HFF-Myc (cell line): ENCODE measurements at regions not wholly inside any gene's neighbourhood (a gene's known extent, or its start where the extent isn't known, plus 50 kb on each side); places are given as distances from the start of the nearest gene placed in this dataset.

Experiments used
- DNase-seq: peaks from one replicate; pipeline ENCODE4 v3.0.0-alpha.2; 2011; ENCODE audit warnings: low read depth; ENCODE audit errors: extremely low read depth
- H3K4me3 ChIP-seq: replicated peaks from 2 replicates; pipeline ENCODE4 v1.5.1; 2011; ENCODE audit warnings: low read depth, mild to moderate bottlenecking, control low read depth, low read length
- CTCF ChIP-seq: IDR thresholded peaks from 2 replicates; pipeline ENCODE4 v1.5.1; 2012; ENCODE audit warnings: mild to moderate bottlenecking, low read depth, low read length, control low read depth; ENCODE audit errors: missing control alignments

GRCh38 chr14:61120576-61120975 lies 139.5 kb downstream of the SLC38A6 start:
- H3K4me3 ChIP-seq: no peak overlapping the region
- DNase-seq: no peak
- TF ChIP-seq CTCF: no peak

DNA sequence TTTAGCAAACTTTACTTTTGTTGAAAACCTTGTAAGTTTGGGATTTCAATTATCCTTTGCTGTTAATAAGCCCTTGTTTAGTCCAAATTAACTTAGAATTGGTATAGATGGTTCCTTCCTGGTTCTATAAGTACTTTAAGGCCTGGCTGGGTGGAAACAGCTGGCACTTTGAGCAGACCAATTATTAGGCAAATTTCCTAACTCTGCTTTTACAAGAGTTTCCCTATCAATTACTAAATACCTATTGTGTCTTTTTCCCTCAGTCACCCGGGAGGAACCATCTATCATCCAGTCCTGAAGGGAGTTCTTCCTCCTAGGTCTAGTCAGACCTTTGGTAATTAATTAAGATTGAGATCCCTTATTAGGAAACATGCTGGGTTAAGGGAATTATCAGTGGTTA lies 138.0 kb downstream of the SLC38A6 start:
- no peak overlapping the region for H3K4me3 ChIP-seq
- no peak for TF ChIP-seq CTCF
- no peak for DNase-seq

DNA sequence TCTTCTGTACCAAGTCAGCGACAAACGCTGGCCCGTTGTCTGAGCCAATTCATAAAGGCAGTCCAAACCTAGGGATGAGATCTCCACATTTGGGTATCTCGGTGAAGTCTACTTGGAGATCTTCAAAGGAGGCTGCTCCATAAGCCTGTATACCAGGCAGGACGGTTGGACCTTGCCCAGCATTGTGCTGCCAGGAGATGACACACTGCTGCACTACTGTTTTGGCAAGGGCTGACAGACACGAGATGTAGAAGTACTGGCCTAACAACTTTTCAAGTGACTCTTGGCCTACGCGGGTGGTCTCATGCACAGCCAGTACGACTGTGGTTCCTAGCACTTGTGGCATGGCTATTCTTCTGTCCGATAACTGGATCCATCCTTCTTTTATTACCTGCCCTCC lies 135.3 kb downstream of the SLC38A6 start:
- no peak overlapping the region for H3K4me3 ChIP-seq
- TF ChIP-seq CTCF: no peak
- DNase-seq: no peak

GRCh38 chr14:61113561-61114225 lies 132.6 kb downstream of the SLC38A6 start:
- no peak overlapping the region for H3K4me3 ChIP-seq
- TF ChIP-seq CTCF: no peak
- no peak for DNase-seq

- no peak for DNase-seq
- H3K4me3 ChIP-seq: no peak overlapping the region
- no peak for TF ChIP-seq CTCF
Measured at GRCh38 chr14:61112506-61112905, 131.5 kb downstream of the SLC38A6 start.

GRCh38 chr14:61111731-61112130 lies 130.7 kb downstream of the SLC38A6 start:
- TF ChIP-seq CTCF: no peak
- no peak for DNase-seq

DNA sequence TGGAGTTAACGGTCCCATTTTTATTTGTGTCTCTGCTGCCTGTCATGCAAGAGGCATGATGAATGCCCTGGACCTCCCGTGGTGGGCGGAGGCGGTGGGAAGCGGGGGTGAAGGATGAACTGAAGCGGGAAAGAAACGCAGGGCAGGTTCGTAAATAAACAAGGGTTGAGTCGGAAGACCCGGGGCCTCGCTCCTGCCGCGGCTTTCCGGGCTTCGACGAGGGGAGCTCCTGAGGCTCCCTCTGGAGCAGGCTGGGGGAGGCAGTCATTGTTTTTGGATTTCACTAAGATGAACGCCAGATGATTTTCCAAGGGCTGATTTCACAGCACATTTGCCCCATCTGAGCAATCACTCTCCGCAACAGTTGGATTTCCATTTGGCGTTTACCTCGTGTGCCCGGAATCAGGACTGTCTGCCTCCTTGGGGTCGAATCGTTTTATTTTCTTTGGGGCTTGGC lies 130.2 kb downstream of the SLC38A6 start:
- TF ChIP-seq CTCF: no peak
- DNase-seq: no peak
- no peak overlapping the region for H3K4me3 ChIP-seq

More at GRCh38 chr14:61111731-61112130, 130.7 kb downstream of the SLC38A6 start:
- H3K4me3 ChIP-seq: no peak overlapping the region
